Right renal pelvis (tissue), 4 donors: ENCODE measurements at regions not wholly inside any gene's neighbourhood (a gene's known extent, or its start where the extent isn't known, plus 50 kb on each side); places are given as distances from the start of the nearest gene placed in this dataset.

Experiments
- DNase-seq, 4 donors: peaks; one replicate each; pipeline ENCODE4 v3.0.0-alpha.2; 2013; ENCODE audit warnings: low read depth in 4 of 4, low spot score in 3 of 4, missing footprints in 1 of 4

- DNase-seq, result no peak
Observed at GRCh38 chr2:157935378-157935906, 59.3 kb upstream of the ACVR1 start.

- DNase-seq, result no peak
Observed at GRCh38 chr2:157934684-157935377, 58.7 kb upstream of the ACVR1 start.

GRCh38 chr2:157933160-157933920 is 57.2 kb upstream of the ACVR1 start:
- DNase-seq, result no peak

- DNase-seq, result no peak
Observed at GRCh38 chr2:157932480-157933159, 56.5 kb upstream of the ACVR1 start.

GRCh38 chr2:157931542-157931941 is 55.4 kb upstream of the ACVR1 start:
- DNase-seq, result no peak

GRCh38 chr2:157930728-157931127 is 54.6 kb upstream of the ACVR1 start:
- no peak for DNase-seq

- no peak for DNase-seq
Observed at GRCh38 chr2:157929871-157930667, 53.9 kb upstream of the ACVR1 start.

GRCh38 chr2:157928372-157928771 is 52.2 kb upstream of the ACVR1 start:
- no peak for DNase-seq

- no peak for DNase-seq
Observed at GRCh38 chr2:157927155-157927554, 51.0 kb upstream of the ACVR1 start.
